SU-DHL-6 (cell line): ENCODE measurements at regions not wholly inside any gene's neighbourhood (a gene's known extent, or its start where the extent isn't known, plus 50 kb on each side); places are given as distances from the start of the nearest gene placed in this dataset.

Experiments
- H2AFZ ChIP-seq: fragments of 200-600 bp; sonication (generic); 2 replicates; pipeline ENCODE4 v1.6.1; 2014; ENCODE audit warnings: low read depth, mild to moderate bottlenecking, moderate library complexity, mixed read lengths, antibody characterized with exemption, low read length; ENCODE audit not compliant: severe bottlenecking
- H3F3A ChIP-seq: fragments of 200-600 bp; shearing (Covaris generic); 2 replicates; pipeline ENCODE4 v1.6.0; 2016; ENCODE audit warnings: antibody characterized with exemption, mild to moderate bottlenecking; ENCODE audit not compliant: insufficient read depth
- H3K27ac ChIP-seq: fragments of 200-600 bp; sonication (generic); 2 replicates; pipeline ENCODE4 v1.5.1; 2016; ENCODE audit warnings: low read depth, mild to moderate bottlenecking, low read length, moderate library complexity, mixed read lengths
- H3K27me3 ChIP-seq: fragments of 200-600 bp; sonication (generic), shearing (Covaris generic); 2 replicates; pipeline ENCODE4 v1.6.0; 2014; ENCODE audit warnings: mild to moderate bottlenecking, low read length
- H3K36me3 ChIP-seq: fragments of 200-600 bp; sonication (generic); 2 replicates; pipeline ENCODE4 v1.6.1; 2014; ENCODE audit warnings: mild to moderate bottlenecking, low read length, mixed read lengths
- H3K4me2 ChIP-seq: fragments of 300-600, 200-600 bp; shearing (Covaris generic), sonication (generic); 2 replicates; pipeline ENCODE4 v1.6.0; 2014; ENCODE audit warnings: low read length, low read depth, mild to moderate bottlenecking; ENCODE audit not compliant: poor library complexity, severe bottlenecking
- H3K4me3 ChIP-seq: fragments of 200-600 bp; sonication (generic); 2 replicates; pipeline ENCODE4 v1.5.1; 2014; ENCODE audit warnings: antibody characterized with exemption, low read length, mild to moderate bottlenecking, mixed read lengths; ENCODE audit not compliant: insufficient read depth, poor library complexity, severe bottlenecking
- H3K79me2 ChIP-seq: fragments of 200-600 bp; sonication (generic); 2 replicates; pipeline ENCODE4 v1.6.1; 2014; ENCODE audit warnings: mild to moderate bottlenecking, low read length, moderate library complexity; ENCODE audit not compliant: insufficient read depth
- H3K9ac ChIP-seq: fragments of 200-600 bp; sonication (generic); 2 replicates; pipeline ENCODE4 v1.7.0; 2014; ENCODE audit warnings: mild to moderate bottlenecking, low read length
- H3K9me2 ChIP-seq: fragments of 200-600 bp; sonication (generic); replicated peaks from 2 replicates; pipeline ENCODE4 v1.6.1; 2014; ENCODE audit warnings: low read length; ENCODE audit not compliant: insufficient read depth
- H3K9me3 ChIP-seq: fragments of 200-600 bp; sonication (generic); 2 replicates; pipeline ENCODE4 v1.6.1; 2014; ENCODE audit warnings: low read length, mixed read lengths; ENCODE audit not compliant: insufficient read depth
- H4K20me1 ChIP-seq: fragments of 200-600 bp; sonication (generic); 2 replicates; pipeline ENCODE4 v1.6.1; 2014; ENCODE audit warnings: low read depth, mild to moderate bottlenecking, antibody characterized with exemption, low read length, moderate library complexity, mixed read lengths
- EZH2phosphoT487 ChIP-seq: fragments of 200-600 bp; sonication (generic), shearing (Covaris generic); conservative IDR thresholded peaks from 2 replicates; pipeline ENCODE4 v1.6.1; 2018; ENCODE audit warnings: mild to moderate bottlenecking, antibody characterized with exemption, low read length, moderate library complexity, mixed read lengths
- TF ChIP-seq, protein P1 (sequence below): fragments of 200-600 bp; sonication (generic); IDR thresholded peaks from one replicate; pipeline ENCODE4 v1.5.1; 2017; ENCODE audit warnings: antibody characterized with exemption, mild to moderate bottlenecking, low read length, moderate library complexity; ENCODE audit not compliant: insufficient read depth, poor library complexity, severe bottlenecking

DNA sequence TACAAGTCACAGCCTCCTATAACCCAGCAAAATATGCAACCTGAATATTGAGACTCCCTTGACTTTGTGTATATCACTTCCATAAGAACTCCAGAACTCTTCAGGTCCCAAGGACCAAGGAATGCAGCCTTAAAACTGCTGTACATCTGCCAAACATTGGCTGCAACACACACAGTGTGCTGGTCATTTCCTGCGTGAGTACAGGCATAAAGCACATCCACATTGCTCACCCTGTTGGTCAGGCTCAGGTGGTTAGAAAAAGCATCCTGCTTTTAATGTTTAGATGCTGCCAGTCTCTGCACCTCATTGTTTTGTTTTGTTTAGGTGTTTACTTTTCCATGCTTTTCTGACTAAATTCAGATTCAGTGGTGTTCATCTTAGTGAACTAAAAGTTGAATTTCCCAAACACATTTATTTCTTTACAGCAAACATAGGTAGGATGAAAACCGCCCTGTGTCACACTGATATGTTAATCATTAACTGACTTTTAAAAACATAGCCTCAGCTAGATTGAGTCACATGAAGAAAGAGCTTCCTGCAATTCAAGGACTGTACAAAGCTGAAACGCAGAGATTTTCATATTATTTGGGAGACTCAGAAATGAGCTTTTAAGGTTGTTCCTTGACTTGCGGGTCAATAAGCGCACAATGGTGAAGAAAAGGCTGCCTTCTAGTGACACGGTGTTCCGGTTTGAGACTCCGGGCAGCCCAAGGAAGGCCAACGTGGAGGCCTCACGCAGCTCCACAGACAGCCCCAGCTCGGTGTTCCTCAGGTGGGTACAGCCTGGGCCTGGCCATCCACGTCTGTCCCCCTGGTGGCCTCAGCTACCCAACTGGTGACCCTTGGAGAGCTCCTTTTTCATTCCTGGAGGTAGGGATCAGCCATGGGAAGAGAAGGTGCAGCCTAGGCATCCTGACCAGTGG is 52.2 kb upstream of the GRAMD2B start:
- no peaks in the 10 kb centered on the region for H3K79me2 ChIP-seq
- H3K27ac ChIP-seq, result no peak overlapping the region
- no peak overlapping the region for H3K9ac ChIP-seq
- no peaks in the 10 kb centered on the region for H4K20me1 ChIP-seq
- H3K9me3 ChIP-seq, result no peaks in the 10 kb centered on the region
- no peaks in the 10 kb centered on the region for H3K9me2 ChIP-seq
- H3K4me2 ChIP-seq, result no peak overlapping the region
- no peaks in the 10 kb centered on the region for H3F3A ChIP-seq
- no peak overlapping the region for H2AFZ ChIP-seq
- H3K36me3 ChIP-seq, result no peaks in the 10 kb centered on the region
- no peaks in the 10 kb centered on the region for H3K27me3 ChIP-seq
- no peak overlapping the region for H3K4me3 ChIP-seq
- TF ChIP-seq, protein P1, sequence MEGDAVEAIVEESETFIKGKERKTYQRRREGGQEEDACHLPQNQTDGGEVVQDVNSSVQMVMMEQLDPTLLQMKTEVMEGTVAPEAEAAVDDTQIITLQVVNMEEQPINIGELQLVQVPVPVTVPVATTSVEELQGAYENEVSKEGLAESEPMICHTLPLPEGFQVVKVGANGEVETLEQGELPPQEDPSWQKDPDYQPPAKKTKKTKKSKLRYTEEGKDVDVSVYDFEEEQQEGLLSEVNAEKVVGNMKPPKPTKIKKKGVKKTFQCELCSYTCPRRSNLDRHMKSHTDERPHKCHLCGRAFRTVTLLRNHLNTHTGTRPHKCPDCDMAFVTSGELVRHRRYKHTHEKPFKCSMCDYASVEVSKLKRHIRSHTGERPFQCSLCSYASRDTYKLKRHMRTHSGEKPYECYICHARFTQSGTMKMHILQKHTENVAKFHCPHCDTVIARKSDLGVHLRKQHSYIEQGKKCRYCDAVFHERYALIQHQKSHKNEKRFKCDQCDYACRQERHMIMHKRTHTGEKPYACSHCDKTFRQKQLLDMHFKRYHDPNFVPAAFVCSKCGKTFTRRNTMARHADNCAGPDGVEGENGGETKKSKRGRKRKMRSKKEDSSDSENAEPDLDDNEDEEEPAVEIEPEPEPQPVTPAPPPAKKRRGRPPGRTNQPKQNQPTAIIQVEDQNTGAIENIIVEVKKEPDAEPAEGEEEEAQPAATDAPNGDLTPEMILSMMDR, result no peak

DNA sequence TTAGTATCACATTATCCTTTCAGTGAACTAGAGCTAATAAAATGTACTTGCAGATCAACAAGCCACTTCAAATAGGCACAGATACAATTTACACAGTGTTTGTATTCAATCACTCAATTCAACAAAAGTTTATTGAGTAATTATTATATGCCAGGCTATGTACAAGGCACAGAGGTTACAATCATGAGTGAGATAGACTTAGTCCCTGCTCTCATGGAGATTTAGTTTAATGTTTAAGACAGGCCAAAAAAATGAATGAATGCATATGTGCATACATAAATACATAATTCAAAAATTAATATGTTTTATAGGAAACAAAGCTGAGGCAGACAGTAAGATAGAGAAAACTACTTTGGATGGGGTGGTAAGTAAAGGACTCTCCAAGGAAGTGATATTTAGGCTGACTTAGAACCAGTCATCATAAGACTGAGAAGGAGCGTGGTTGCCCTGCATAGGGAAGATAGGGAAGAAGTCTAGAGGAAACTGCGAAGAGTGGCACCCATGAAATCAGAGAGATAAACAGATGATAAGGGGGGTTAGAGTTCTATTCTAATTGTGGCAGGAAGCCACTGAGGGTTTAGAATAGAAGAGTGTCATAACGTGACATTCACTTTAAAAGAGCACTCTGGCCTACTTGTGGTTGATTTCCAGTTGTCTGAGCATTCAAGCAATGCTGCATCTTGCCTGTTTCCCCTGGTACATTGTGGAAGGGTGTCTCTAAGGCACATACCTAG is 49.7 kb upstream of the GRAMD2B start:
- Histone ChIP-seq H3K36me3 (no peaks in the 10 kb centered on the region), H3K9me2 (no peaks in the 10 kb centered on the region), H3F3A (no peaks in the 10 kb centered on the region), H3K79me2 (no peaks in the 10 kb centered on the region), H3K4me3 (no peak overlapping the region), H3K27ac (no peak overlapping the region), H3K27me3 (no peaks in the 10 kb centered on the region), H4K20me1 (no peaks in the 10 kb centered on the region), H3K9me3 (no peaks in the 10 kb centered on the region), H3K4me2 (no peak overlapping the region), H3K9ac (no peak overlapping the region), H2AFZ (no peak overlapping the region)
- TF ChIP-seq, protein P1, result no peak
- TF ChIP-seq EZH2phosphoT487, result no peak
